H9 (cell line): ENCODE measurements at regions not wholly inside any gene's neighbourhood (a gene's known extent, or its start where the extent isn't known, plus 50 kb on each side); places are given as distances from the start of the nearest gene placed in this dataset.

Experiments
- DNase-seq: peaks from one replicate; pipeline ENCODE4 v3.0.0-alpha.2; 2017
- H2AFZ ChIP-seq: one replicate; pipeline ENCODE4 v1.6.1; 2013; ENCODE audit warnings: mild to moderate bottlenecking, low read length, control low read depth, moderate library complexity
- H2AK5ac ChIP-seq: 2 replicates; pipeline ENCODE4 v1.6.1; 2013; ENCODE audit warnings: low read length, control low read depth, mixed read lengths; ENCODE audit not compliant: insufficient read length
- H2BK120ac ChIP-seq: one replicate; pipeline ENCODE4 v1.6.1; 2013; ENCODE audit warnings: low read depth, mild to moderate bottlenecking, low read length, control low read depth, inconsistent platforms; ENCODE audit not compliant: poor library complexity, severe bottlenecking
- H2BK12ac ChIP-seq: 2 replicates; pipeline ENCODE4 v1.6.1; 2013; ENCODE audit warnings: low read length, control low read depth, mixed read lengths, low read depth; ENCODE audit not compliant: insufficient read length
- H2BK15ac ChIP-seq: 2 replicates; pipeline ENCODE4 v1.6.1; 2013; ENCODE audit warnings: low read depth, low read length, control low read depth
- H2BK20ac ChIP-seq: one replicate; pipeline ENCODE4 v1.6.1; 2013; ENCODE audit warnings: low read depth, mild to moderate bottlenecking, low read length, control low read depth, inconsistent platforms; ENCODE audit not compliant: poor library complexity, severe bottlenecking
- H2BK5ac ChIP-seq: 2 replicates; pipeline ENCODE4 v1.6.1; 2013; ENCODE audit warnings: low read length, control low read depth, mixed read lengths; ENCODE audit not compliant: insufficient read length
- H3K14ac ChIP-seq: 2 replicates; pipeline ENCODE4 v1.6.1; 2013; ENCODE audit warnings: low read length, control low read depth; ENCODE audit not compliant: insufficient read depth
- H3K18ac ChIP-seq: 2 replicates; pipeline ENCODE4 v1.6.1; 2013; ENCODE audit warnings: low read depth, mild to moderate bottlenecking, mixed read lengths, low read length, control low read depth; ENCODE audit not compliant: insufficient read length
- H3K23ac ChIP-seq: 2 replicates; pipeline ENCODE4 v1.6.1; 2013; ENCODE audit warnings: low read length, control low read depth, mixed read lengths, low read depth; ENCODE audit not compliant: insufficient read length
- H3K23me2 ChIP-seq: 2 replicates; pipeline ENCODE4 v1.6.1; 2013; ENCODE audit warnings: low read depth, mild to moderate bottlenecking, mixed read lengths, low read length, control low read depth; ENCODE audit not compliant: insufficient read length, poor library complexity, severe bottlenecking
- H3K27ac ChIP-seq: 2 replicates; pipeline ENCODE4 v1.5.1; 2013; ENCODE audit warnings: low read length, control low read depth, mixed read lengths, low read depth; ENCODE audit not compliant: insufficient read length
- H3K27me3 ChIP-seq: 2 replicates; pipeline ENCODE4 v1.6.1; 2013; ENCODE audit warnings: low read length, control low read depth, inconsistent platforms; ENCODE audit not compliant: insufficient read depth
- H3K4ac ChIP-seq: 2 replicates; pipeline ENCODE4 v1.6.1; 2013; ENCODE audit warnings: low read depth, mild to moderate bottlenecking, control low read depth, inconsistent platforms, low read length, moderate library complexity
- H3K4me1 ChIP-seq: 2 replicates; pipeline ENCODE4 v1.6.1; 2013; ENCODE audit warnings: low read length, control low read depth, inconsistent platforms; ENCODE audit not compliant: insufficient read depth
- H3K4me2 ChIP-seq: 2 replicates; pipeline ENCODE4 v1.6.1; 2013; ENCODE audit warnings: low read length, control low read depth, mixed read lengths; ENCODE audit not compliant: insufficient read length, insufficient read depth
- H3K56ac ChIP-seq: 2 replicates; pipeline ENCODE4 v1.6.1; 2013; ENCODE audit warnings: low read depth, mild to moderate bottlenecking, mixed read lengths, low read length, control low read depth; ENCODE audit not compliant: insufficient read length
- H3K79me1 ChIP-seq: 2 replicates; pipeline ENCODE4 v1.6.1; 2013; ENCODE audit warnings: low read depth, mild to moderate bottlenecking, moderate library complexity, low read length, control low read depth, inconsistent platforms; ENCODE audit not compliant: insufficient read depth, poor library complexity, severe bottlenecking
- H3K79me2 ChIP-seq: 2 replicates; pipeline ENCODE4 v1.6.1; 2013; ENCODE audit warnings: low read length, control low read depth, inconsistent platforms; ENCODE audit not compliant: insufficient read depth
- H3K9ac ChIP-seq: 2 replicates; pipeline ENCODE4 v1.6.1; 2013; ENCODE audit warnings: low read length, control low read depth, mixed read lengths; ENCODE audit not compliant: insufficient read length; ENCODE audit errors: extremely low read depth
- H3K9me3 ChIP-seq: one replicate; pipeline ENCODE4 v1.6.1; 2013; ENCODE audit warnings: low read depth, low read length, inconsistent platforms; ENCODE audit not compliant: control insufficient read depth
- H3T11ph ChIP-seq: one replicate; pipeline ENCODE4 v1.6.1; 2013; ENCODE audit warnings: mild to moderate bottlenecking, low read length, control low read depth, inconsistent platforms
- H4K20me1 ChIP-seq: one replicate; pipeline ENCODE4 v1.6.1; 2013; ENCODE audit not compliant: control insufficient read depth, insufficient read length, insufficient read depth
- H4K5ac ChIP-seq: 2 replicates; pipeline ENCODE4 v1.6.1; 2013; ENCODE audit warnings: low read depth, mild to moderate bottlenecking, mixed read lengths, low read length, control low read depth; ENCODE audit not compliant: insufficient read length
- H4K8ac ChIP-seq: replicated peaks from 2 replicates; pipeline ENCODE4 v1.6.1; 2013; ENCODE audit warnings: low read length, control low read depth, mixed read lengths, low read depth; ENCODE audit not compliant: insufficient read length
- H4K91ac ChIP-seq: 2 replicates; pipeline ENCODE4 v1.6.1; 2013; ENCODE audit warnings: low read depth, mild to moderate bottlenecking, moderate library complexity, mixed read lengths, low read length, control low read depth; ENCODE audit not compliant: insufficient read length
- H3K27ac Mint-ChIP-seq, 3 experiments: 2 replicates in 2 of 3; 3 replicates in 1 of 3; pipeline ENCODE4 v1.8.0; 2020 to 2021; ENCODE audit warnings: mixed read lengths in 3 of 3, mild to moderate bottlenecking in 1 of 3, moderate library complexity in 1 of 3
- H3K27me3 Mint-ChIP-seq: 2 replicates; pipeline ENCODE4 v1.8.0; 2021; ENCODE audit warnings: low read depth, mild to moderate bottlenecking, moderate library complexity, mixed read lengths
- H3K36me3 Mint-ChIP-seq, 3 experiments: 2 replicates in 2 of 3; 3 replicates in 1 of 3; pipeline ENCODE4 v1.8.0; 2020 to 2021; ENCODE audit warnings: low read depth in 3 of 3, mixed read lengths in 3 of 3; ENCODE audit not compliant: insufficient read depth in 1 of 3
- H3K4me1 Mint-ChIP-seq, 2 experiments: 2 replicates each; pipeline ENCODE4 v1.8.0; 2020; ENCODE audit warnings: mixed read lengths in 2 of 2
- H3K4me3 Mint-ChIP-seq, 2 experiments: 2 replicates in 1 of 2; 3 replicates in 1 of 2; pipeline ENCODE4 v1.8.0; 2020 to 2021; ENCODE audit warnings: mild to moderate bottlenecking in 2 of 2, mixed read lengths in 2 of 2, moderate library complexity in 1 of 2
- H3K9me3 Mint-ChIP-seq, 2 experiments: 2 replicates in 1 of 2; 3 replicates in 1 of 2; pipeline ENCODE4 v1.8.0; 2020; ENCODE audit warnings: mild to moderate bottlenecking in 2 of 2, mixed read lengths in 2 of 2, moderate library complexity in 1 of 2
- WGBS: extraction: QIAGEN DNeasy Blood & Tissue Kit; methylation state at CpG from one replicate; pipeline ENCODE4 v1.1.7; 2013; ENCODE audit warnings: missing lambda C conversion rate, low lambda C conversion rate, mixed read lengths; ENCODE audit not compliant: insufficient read length; ENCODE audit errors: extremely low coverage; 5-methylcytosine and 5-hydroxymethylcytosine counted together
- TF ChIP-seq, protein P1 (sequence below): fragments of 200-600 bp; sonication (generic); conservative IDR thresholded peaks from 3 replicates; pipeline ENCODE4 v1.8.0; 2021; ENCODE audit warnings: antibody characterized with exemption, mild to moderate bottlenecking

- H3K4me1 Mint-ChIP-seq, result peaks cover 10 to 19% of the 10 kb centered on the region in 2 experiments
- Histone ChIP-seq H3K23ac (no peak overlapping the region), H2BK5ac (no peak overlapping the region), H2BK120ac (no peak overlapping the region), H2BK15ac (no peak overlapping the region), H2BK12ac (no peak overlapping the region), H3K18ac (no peak overlapping the region), H3K4me1 (peaks cover 3% of the 10 kb centered on the region; the same call in 1 of the 2 replicates), H2BK20ac (no peak overlapping the region), H3T11ph (no peak overlapping the region), H3K23me2 (peaks cover 6% of the 10 kb centered on the region), H3K56ac (no peak overlapping the region), H3K14ac (no peak overlapping the region), H3K4me2 (no peak overlapping the region), H3K27me3 (no peaks in the 10 kb centered on the region), H3K9me3 (no peaks in the 10 kb centered on the region), H3K27ac (no peak overlapping the region), H3K9ac (no peak overlapping the region), H3K79me1 (no peaks in the 10 kb centered on the region), H4K5ac (no peak overlapping the region), H2AFZ (no peak overlapping the region), H4K91ac (no peak overlapping the region), H3K79me2 (no peaks in the 10 kb centered on the region), H4K20me1 (no peaks in the 10 kb centered on the region), H4K8ac (no peak overlapping the region), H2AK5ac (no peak overlapping the region), H3K4ac (no peak overlapping the region)
- peaks cover 50% of the 10 kb centered on the region for H3K27me3 Mint-ChIP-seq
- no peak overlapping the region for H3K27ac Mint-ChIP-seq
- DNase-seq, result no peak
- TF ChIP-seq, protein P1, sequence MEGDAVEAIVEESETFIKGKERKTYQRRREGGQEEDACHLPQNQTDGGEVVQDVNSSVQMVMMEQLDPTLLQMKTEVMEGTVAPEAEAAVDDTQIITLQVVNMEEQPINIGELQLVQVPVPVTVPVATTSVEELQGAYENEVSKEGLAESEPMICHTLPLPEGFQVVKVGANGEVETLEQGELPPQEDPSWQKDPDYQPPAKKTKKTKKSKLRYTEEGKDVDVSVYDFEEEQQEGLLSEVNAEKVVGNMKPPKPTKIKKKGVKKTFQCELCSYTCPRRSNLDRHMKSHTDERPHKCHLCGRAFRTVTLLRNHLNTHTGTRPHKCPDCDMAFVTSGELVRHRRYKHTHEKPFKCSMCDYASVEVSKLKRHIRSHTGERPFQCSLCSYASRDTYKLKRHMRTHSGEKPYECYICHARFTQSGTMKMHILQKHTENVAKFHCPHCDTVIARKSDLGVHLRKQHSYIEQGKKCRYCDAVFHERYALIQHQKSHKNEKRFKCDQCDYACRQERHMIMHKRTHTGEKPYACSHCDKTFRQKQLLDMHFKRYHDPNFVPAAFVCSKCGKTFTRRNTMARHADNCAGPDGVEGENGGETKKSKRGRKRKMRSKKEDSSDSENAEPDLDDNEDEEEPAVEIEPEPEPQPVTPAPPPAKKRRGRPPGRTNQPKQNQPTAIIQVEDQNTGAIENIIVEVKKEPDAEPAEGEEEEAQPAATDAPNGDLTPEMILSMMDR, result no peak
- no peaks in the 10 kb centered on the region; a peak in 1 of 7 replicates for H3K36me3 Mint-ChIP-seq
- WGBS, result no CpG with 5 or more reads among the region's 1 CpG
- no peaks in the 10 kb centered on the region for H3K9me3 Mint-ChIP-seq
- no peak overlapping the region for H3K4me3 Mint-ChIP-seq
These were observed 223.3 kb downstream of the MTX2 start for GRCh38 chr2:176492583-176492982.
